BE2C (cell line): ENCODE measurements at regions not wholly inside any gene's neighbourhood (a gene's known extent, or its start where the extent isn't known, plus 50 kb on each side); places are given as distances from the start of the nearest gene placed in this dataset.

Experiments
- DNase-seq: peaks from one replicate; pipeline ENCODE4 v3.0.0-alpha.2; 2020
- H3K27me3 ChIP-seq: fragments of 250-450 bp; sonication (Bioruptor Pico); 2 replicates; pipeline ENCODE4 v1.5.1; 2020; ENCODE audit warnings: mild to moderate bottlenecking
- H3K36me3 ChIP-seq: fragments of 250-450 bp; sonication (Bioruptor Pico); 2 replicates; pipeline ENCODE4 v1.5.1; 2020; ENCODE audit warnings: mild to moderate bottlenecking
- H3K4me1 ChIP-seq: fragments of 250-450 bp; sonication (Bioruptor Pico); 2 replicates; pipeline ENCODE4 v1.5.1; 2020
- H3K4me3 ChIP-seq: 2 replicates; pipeline ENCODE4 v1.5.1; 2011; ENCODE audit warnings: low read depth, low read length
- H3K9me3 ChIP-seq: fragments of 250-450 bp; sonication (Bioruptor Pico); 2 replicates; pipeline ENCODE4 v1.5.1; 2020
- TF ChIP-seq, protein P1 (sequence below): IDR thresholded peaks from 2 replicates; pipeline ENCODE4 v1.5.1; 2012; ENCODE audit warnings: mild to moderate bottlenecking, low read depth, low read length

DNA sequence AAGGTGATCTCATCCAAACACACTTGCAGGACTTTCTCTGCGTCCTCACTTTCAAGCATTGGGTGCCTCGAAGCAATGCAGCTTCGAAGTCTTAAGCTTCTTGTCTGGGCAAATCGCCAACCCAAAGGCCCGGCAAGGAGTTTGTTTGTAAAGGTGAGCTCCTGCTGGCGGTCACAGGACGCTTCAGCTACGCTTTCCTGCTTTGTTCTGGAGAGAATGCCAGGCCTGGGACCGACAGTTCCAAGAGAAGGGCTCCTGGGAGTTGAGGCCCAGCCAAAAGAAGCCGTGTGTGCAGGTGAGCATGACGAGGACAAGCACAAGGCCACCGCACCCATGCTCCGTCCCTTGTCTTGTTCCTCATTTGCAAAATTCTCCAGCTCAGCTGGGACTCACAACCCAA, 106.6 kb upstream of the DOCK1 start:
- DNase-seq: no peak
- no peaks in the 10 kb centered on the region for H3K4me1 ChIP-seq
- H3K4me3 ChIP-seq: no peak overlapping the region
- H3K36me3 ChIP-seq: no peaks in the 10 kb centered on the region
- no peaks in the 10 kb centered on the region; the same call in 1 of the 2 replicates for H3K9me3 ChIP-seq
- H3K27me3 ChIP-seq: no peaks in the 10 kb centered on the region
- TF ChIP-seq, protein P1, sequence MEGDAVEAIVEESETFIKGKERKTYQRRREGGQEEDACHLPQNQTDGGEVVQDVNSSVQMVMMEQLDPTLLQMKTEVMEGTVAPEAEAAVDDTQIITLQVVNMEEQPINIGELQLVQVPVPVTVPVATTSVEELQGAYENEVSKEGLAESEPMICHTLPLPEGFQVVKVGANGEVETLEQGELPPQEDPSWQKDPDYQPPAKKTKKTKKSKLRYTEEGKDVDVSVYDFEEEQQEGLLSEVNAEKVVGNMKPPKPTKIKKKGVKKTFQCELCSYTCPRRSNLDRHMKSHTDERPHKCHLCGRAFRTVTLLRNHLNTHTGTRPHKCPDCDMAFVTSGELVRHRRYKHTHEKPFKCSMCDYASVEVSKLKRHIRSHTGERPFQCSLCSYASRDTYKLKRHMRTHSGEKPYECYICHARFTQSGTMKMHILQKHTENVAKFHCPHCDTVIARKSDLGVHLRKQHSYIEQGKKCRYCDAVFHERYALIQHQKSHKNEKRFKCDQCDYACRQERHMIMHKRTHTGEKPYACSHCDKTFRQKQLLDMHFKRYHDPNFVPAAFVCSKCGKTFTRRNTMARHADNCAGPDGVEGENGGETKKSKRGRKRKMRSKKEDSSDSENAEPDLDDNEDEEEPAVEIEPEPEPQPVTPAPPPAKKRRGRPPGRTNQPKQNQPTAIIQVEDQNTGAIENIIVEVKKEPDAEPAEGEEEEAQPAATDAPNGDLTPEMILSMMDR: no peak

DNA sequence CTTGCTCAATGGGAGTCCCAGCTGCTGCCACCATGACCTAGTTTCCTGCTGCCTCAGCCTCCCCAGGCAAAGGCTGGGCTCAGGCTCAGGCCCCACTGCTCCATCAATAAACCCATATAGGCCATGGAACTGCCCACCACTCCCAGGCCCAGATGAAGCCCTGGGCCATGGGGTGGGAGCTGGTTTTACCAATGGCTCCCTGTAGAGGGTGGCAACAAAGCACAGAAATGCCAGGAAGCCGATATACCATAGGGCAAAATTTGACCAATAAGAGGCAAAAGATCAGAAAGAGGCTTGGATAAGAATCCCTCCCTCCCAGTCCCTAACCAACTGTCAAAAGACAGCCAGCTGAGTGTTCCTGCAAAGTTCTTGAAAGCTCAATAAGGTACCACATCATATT, 101.8 kb upstream of the DOCK1 start:
- TF ChIP-seq, protein P1: no peak
- Histone ChIP-seq H3K4me1 (no peaks in the 10 kb centered on the region), H3K36me3 (no peaks in the 10 kb centered on the region), H3K27me3 (no peaks in the 10 kb centered on the region), H3K9me3 (no peaks in the 10 kb centered on the region; the same call in 1 of the 2 replicates), H3K4me3 (no peak overlapping the region)
- DNase-seq: no peak

DNA sequence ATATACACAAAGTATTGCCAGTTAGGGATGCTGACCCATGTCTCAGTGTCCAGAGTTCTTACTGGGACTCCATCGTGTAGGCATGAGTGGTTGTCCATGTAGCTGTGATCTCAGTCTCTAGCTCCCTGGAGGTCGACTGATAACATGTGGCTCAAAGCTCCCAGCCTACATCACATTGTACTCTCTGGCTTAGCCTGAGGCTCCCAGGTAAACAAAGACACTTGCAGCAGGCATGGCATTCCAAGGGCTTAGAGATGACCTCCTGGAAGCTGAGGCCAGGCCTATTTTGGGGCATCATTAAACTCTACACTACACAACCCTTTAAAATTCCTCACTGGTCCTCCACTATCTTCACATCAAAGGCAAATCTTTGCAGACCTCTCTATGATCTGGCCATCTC, 100.8 kb upstream of the DOCK1 start:
- Histone ChIP-seq H3K9me3 (no peaks in the 10 kb centered on the region; the same call in 1 of the 2 replicates), H3K4me1 (no peaks in the 10 kb centered on the region), H3K36me3 (no peaks in the 10 kb centered on the region), H3K4me3 (no peak overlapping the region), H3K27me3 (no peaks in the 10 kb centered on the region)
- DNase-seq: no peak
- TF ChIP-seq, protein P1: no peak

DNA sequence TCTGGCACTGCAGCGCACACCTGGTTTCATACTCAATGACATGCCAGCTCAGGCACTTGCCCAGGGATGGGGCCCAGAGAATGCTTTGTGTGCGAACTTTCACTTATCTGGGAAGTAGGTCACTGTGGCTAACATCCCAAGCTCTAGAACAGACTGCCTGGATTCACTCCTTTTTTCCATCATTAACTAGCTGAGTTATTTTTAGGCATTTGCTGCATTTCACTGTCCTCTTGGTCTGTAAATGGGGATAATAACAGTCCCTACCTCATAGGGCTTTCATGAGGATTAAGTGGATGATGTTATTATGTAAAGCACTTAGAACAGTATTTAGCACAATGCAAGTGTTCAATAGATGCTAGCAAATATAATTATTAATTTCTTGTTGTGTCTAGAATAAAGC, 98.7 kb upstream of the DOCK1 start:
- Histone ChIP-seq H3K36me3 (no peaks in the 10 kb centered on the region), H3K4me1 (no peaks in the 10 kb centered on the region), H3K27me3 (no peaks in the 10 kb centered on the region), H3K4me3 (no peak overlapping the region), H3K9me3 (no peaks in the 10 kb centered on the region; the same call in 1 of the 2 replicates)
- DNase-seq: no peak
- TF ChIP-seq, protein P1: no peak

DNA sequence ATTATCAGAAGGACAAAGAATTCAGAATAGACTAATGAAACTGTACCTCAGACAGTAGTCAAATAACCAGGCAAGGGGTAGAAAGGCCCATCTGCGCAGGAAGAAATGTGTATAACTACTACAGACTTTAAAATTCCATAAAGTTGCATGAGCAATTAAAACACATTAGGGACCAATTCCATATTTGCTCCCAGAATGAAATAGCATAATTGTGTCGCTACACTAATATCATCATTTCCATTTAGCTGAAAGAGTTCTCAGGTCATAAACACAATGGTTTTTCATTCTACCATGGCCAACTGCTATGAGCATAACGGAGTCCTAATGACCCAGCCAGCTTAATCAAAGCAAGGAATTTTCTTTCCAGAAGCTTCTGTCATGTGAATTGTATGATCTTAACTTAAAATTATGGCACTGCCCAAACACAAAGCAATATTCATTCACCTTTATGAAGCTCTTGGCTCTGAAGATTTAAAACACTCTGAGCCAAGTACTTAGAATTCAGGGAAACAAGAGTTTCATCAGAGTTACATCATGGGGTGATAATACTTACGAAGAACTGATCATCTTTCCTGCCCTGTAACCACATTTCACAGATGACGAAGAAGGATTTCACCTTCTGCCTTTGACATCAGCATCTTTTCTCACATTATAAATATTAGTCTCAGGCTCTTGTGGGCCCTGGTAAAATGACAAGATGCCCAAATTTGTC, 98.1 kb upstream of the DOCK1 start:
- H3K9me3 ChIP-seq: no peaks in the 10 kb centered on the region; the same call in 1 of the 2 replicates
- H3K27me3 ChIP-seq: no peaks in the 10 kb centered on the region
- no peaks in the 10 kb centered on the region for H3K4me1 ChIP-seq
- no peak for DNase-seq
- no peak overlapping the region for H3K4me3 ChIP-seq
- TF ChIP-seq, protein P1: no peak
- H3K36me3 ChIP-seq: no peaks in the 10 kb centered on the region

DNA sequence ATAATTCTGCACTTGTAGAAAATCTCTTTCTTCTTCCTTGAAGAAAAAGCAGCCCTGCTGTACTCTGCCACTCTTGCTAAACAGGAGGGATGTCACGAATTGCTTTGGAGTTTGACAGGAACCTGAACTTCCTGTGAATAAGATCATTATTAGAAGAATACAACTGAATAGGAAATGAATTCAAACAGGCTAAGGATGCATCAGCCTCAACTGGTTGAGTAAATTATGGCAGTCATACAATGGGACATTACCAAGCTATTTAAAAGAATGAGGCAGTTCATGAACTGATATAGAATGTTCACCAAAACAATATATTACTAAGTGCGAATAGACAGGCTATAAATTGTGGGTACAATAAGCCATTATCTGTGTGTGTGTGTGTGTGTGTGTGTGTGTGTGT, 97.1 kb upstream of the DOCK1 start:
- H3K36me3 ChIP-seq: no peaks in the 10 kb centered on the region
- TF ChIP-seq, protein P1: no peak

More for the DNA sequence above, 97.1 kb upstream of the DOCK1 start:
- Histone ChIP-seq H3K4me3 (no peak overlapping the region), H3K9me3 (no peaks in the 10 kb centered on the region), H3K4me1 (no peaks in the 10 kb centered on the region), H3K27me3 (no peaks in the 10 kb centered on the region)
- no peak for DNase-seq
